IMR-90 (cell line): ENCODE measurements at regions not wholly inside any gene's neighbourhood (a gene's known extent, or its start where the extent isn't known, plus 50 kb on each side); places are given as distances from the start of the nearest gene placed in this dataset.

Source experiments
- BHLHE40 ChIP-seq: fragments of 150-350 bp; IDR thresholded peaks from 2 replicates; pipeline ENCODE4 v1.6.1; 2016; ENCODE audit warnings: mild to moderate bottlenecking, low read depth, low read length
- CEBPB ChIP-seq: IDR thresholded peaks from 2 replicates; pipeline ENCODE4 v1.6.1; 2012; ENCODE audit warnings: low read depth, low read length, improper control_type of control experiment
- ELK1 ChIP-seq: fragments of 150-350 bp; IDR thresholded peaks from 2 replicates; pipeline ENCODE4 v1.6.1; 2016; ENCODE audit warnings: low read depth, mild to moderate bottlenecking, low read length, moderate library complexity, borderline replicate concordance
- FOS ChIP-seq: fragments of 150-350 bp; IDR thresholded peaks from 2 replicates; pipeline ENCODE4 v1.6.1; 2016; ENCODE audit warnings: low read depth, low read length
- NFE2L2 ChIP-seq: fragments of 150-350 bp; IDR thresholded peaks from 2 replicates; pipeline ENCODE4 v1.6.1; 2016; ENCODE audit warnings: low read depth, mild to moderate bottlenecking, low read length
- POLR2A ChIP-seq: IDR thresholded peaks from 2 replicates; pipeline ENCODE4 v1.6.1; 2012; ENCODE audit warnings: mild to moderate bottlenecking, low read depth, low read length
- RFX5 ChIP-seq: IDR thresholded peaks from 2 replicates; pipeline ENCODE4 v1.8.0; 2012; ENCODE audit warnings: low read depth, mild to moderate bottlenecking, low read length, moderate library complexity
- USF2 ChIP-seq: fragments of 150-350 bp; IDR thresholded peaks from 2 replicates; pipeline ENCODE4 v1.6.1; 2017; ENCODE audit warnings: mild to moderate bottlenecking, antibody characterized with exemption, low read length, low read depth
- TF ChIP-seq, protein P1 (sequence below): conservative IDR thresholded peaks from 2 replicates; pipeline ENCODE4 v1.5.1; 2012; ENCODE audit warnings: mild to moderate bottlenecking, low read depth, low read length, improper control_type of control experiment

DNA sequence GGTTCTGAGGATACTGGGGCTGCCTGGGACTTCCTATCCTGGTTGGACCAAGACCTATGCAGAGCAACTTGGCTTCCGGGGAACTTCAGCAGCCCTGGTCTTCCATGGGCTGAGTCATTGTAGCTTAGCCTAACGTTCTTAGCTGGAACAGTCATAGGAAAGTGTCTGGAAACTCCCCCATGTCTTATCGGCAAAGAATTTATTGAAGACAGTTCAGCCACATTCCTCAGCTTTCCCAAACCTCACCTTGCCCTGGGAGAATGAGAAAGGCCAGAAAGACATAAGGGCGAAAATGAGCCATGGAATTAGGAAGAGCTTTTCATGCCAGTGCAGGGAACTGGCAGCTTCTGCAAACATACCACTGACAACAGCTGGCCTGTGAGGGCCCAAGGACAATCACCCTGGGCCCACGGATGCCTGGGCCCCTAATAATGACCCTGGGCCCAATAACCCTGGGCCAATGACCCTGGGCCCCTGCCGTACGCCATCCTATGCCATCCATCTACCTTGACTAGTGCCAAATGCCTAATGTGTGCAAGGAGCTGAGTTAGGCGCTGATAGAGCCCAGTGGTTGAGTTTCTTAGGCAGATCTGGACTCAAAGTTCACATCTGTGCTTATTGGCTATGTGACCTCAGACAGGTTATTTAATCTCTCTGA lies 114.4 kb upstream of the GADD45A start:
- TF ChIP-seq, protein P1, sequence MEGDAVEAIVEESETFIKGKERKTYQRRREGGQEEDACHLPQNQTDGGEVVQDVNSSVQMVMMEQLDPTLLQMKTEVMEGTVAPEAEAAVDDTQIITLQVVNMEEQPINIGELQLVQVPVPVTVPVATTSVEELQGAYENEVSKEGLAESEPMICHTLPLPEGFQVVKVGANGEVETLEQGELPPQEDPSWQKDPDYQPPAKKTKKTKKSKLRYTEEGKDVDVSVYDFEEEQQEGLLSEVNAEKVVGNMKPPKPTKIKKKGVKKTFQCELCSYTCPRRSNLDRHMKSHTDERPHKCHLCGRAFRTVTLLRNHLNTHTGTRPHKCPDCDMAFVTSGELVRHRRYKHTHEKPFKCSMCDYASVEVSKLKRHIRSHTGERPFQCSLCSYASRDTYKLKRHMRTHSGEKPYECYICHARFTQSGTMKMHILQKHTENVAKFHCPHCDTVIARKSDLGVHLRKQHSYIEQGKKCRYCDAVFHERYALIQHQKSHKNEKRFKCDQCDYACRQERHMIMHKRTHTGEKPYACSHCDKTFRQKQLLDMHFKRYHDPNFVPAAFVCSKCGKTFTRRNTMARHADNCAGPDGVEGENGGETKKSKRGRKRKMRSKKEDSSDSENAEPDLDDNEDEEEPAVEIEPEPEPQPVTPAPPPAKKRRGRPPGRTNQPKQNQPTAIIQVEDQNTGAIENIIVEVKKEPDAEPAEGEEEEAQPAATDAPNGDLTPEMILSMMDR = no peak
- TF ChIP-seq CEBPB = no peak
- no peak for TF ChIP-seq ELK1
- TF ChIP-seq POLR2A = no peak
- peak; percentile 86 for TF ChIP-seq NFE2L2
- no peak for TF ChIP-seq RFX5
- no peak for TF ChIP-seq BHLHE40
- peak; percentile 96 for TF ChIP-seq FOS
- no peak for TF ChIP-seq USF2
